Ovary (tissue), 3 donors: ENCODE measurements at regions not wholly inside any gene's neighbourhood (a gene's known extent, or its start where the extent isn't known, plus 50 kb on each side); places are given as distances from the start of the nearest gene placed in this dataset.

Experiments
- CTCF ChIP-seq, 3 donors: fragments of 450-650 bp in 2 of 3; fragments of 200-600 bp in 1 of 3; IDR thresholded peaks; one replicate each; pipeline versions ENCODE4 v1.5.1 to v1.8.0; 2016 to 2022; ENCODE audit warnings: antibody characterized with exemption in 3 of 3, mild to moderate bottlenecking in 1 of 3
- POLR2A ChIP-seq: fragments of 450-650 bp; IDR thresholded peaks from one replicate; pipeline ENCODE4 v1.6.1; 2017; ENCODE audit warnings: antibody characterized with exemption, mild to moderate bottlenecking, moderate library complexity
- donor health status: DM: no; HTN: no; CAD: no.

- TF ChIP-seq POLR2A = no peak
- no peak for TF ChIP-seq CTCF (IDR thresholded peaks at IDR 0.05)
Measured at GRCh38 chr2:16386431-16386830, 279.2 kb downstream of the CYRIA start.
